Stimulated activated effector memory CD8-positive, alpha-beta T cell treated with anti-CD3 and anti-CD28 coated beads, Interleukin-12 subunit alpha, Interleukin-12 subunit beta, amount 100 ng/mL, for 72 hours (primary cell): ENCODE measurements at regions not wholly inside any gene's neighbourhood (a gene's known extent, or its start where the extent isn't known, plus 50 kb on each side); places are given as distances from the start of the nearest gene placed in this dataset.

Source experiments
- ATAC-seq: fragments of 150-1000 bp; cut with Tn5 transposase; 2 replicates; pipeline ENCODE4 v1.10.0; 2021
- DNase-seq, 2 donors: peaks; one replicate each; pipeline ENCODE4 v3.0.0; 2021 to 2022; ENCODE audit warnings: low spot score in 2 of 2
- H3K27ac Mint-ChIP-seq: one replicate; pipeline ENCODE4 v1.8.0; 2022; ENCODE audit warnings: mild to moderate bottlenecking, mixed read lengths
- H3K36me3 Mint-ChIP-seq: one replicate; pipeline ENCODE4 v1.8.0; 2022; ENCODE audit warnings: mild to moderate bottlenecking, mixed read lengths
- H3K4me1 Mint-ChIP-seq: one replicate; pipeline ENCODE4 v1.8.0; 2022; ENCODE audit warnings: mixed read lengths
- H3K4me3 Mint-ChIP-seq: one replicate; pipeline ENCODE4 v1.8.0; 2022; ENCODE audit warnings: mild to moderate bottlenecking, mixed read lengths
- H3K9me3 Mint-ChIP-seq: one replicate; pipeline ENCODE4 v1.8.0; 2022; ENCODE audit warnings: mixed read lengths

GRCh38 chr3:55172913-55173312 is 245.1 kb upstream of the LRTM1 start:
- no peaks in the 10 kb centered on the region for H3K9me3 Mint-ChIP-seq
- no peaks in the 10 kb centered on the region for H3K36me3 Mint-ChIP-seq
- H3K4me3 Mint-ChIP-seq, result no peak overlapping the region
- DNase-seq (no peak), ATAC-seq (no peak)
- no peaks in the 10 kb centered on the region for H3K4me1 Mint-ChIP-seq
- H3K27ac Mint-ChIP-seq, result no peak overlapping the region

- H3K27ac Mint-ChIP-seq, result no peak overlapping the region
- H3K4me3 Mint-ChIP-seq, result no peak overlapping the region
- DNase-seq, result no peak
- ATAC-seq, result no peak
- H3K36me3 Mint-ChIP-seq, result no peaks in the 10 kb centered on the region
- H3K4me1 Mint-ChIP-seq, result no peaks in the 10 kb centered on the region
- peaks cover 3% of the 10 kb centered on the region for H3K9me3 Mint-ChIP-seq
These were observed 242.6 kb upstream of the LRTM1 start for GRCh38 chr3:55170444-55170843.

GRCh38 chr3:55169608-55170072 is 241.8 kb upstream of the LRTM1 start:
- DNase-seq, result no peak
- Mint-ChIP-seq H3K9me3 (peaks cover 3% of the 10 kb centered on the region), H3K36me3 (no peaks in the 10 kb centered on the region), H3K4me1 (no peaks in the 10 kb centered on the region), H3K27ac (no peak overlapping the region), H3K4me3 (no peak overlapping the region)
- ATAC-seq, result no peak

- H3K36me3 Mint-ChIP-seq, result no peaks in the 10 kb centered on the region
These were observed 241.3 kb upstream of the LRTM1 start for GRCh38 chr3:55169161-55169560.

GRCh38 chr3:55167586-55168317 is 239.9 kb upstream of the LRTM1 start:
- Mint-ChIP-seq H3K9me3 (peaks cover 7% of the 10 kb centered on the region), H3K27ac (no peak overlapping the region), H3K4me3 (no peak overlapping the region), H3K4me1 (no peaks in the 10 kb centered on the region), H3K36me3 (no peaks in the 10 kb centered on the region)
- DNase-seq (no peak), ATAC-seq (no peak)

More at GRCh38 chr3:55169161-55169560, 241.3 kb upstream of the LRTM1 start:
- Mint-ChIP-seq H3K4me1 (no peaks in the 10 kb centered on the region), H3K27ac (no peak overlapping the region), H3K4me3 (no peak overlapping the region), H3K9me3 (peaks cover 3% of the 10 kb centered on the region)
- ATAC-seq (no peak), DNase-seq (no peak)

- Mint-ChIP-seq H3K4me1 (no peaks in the 10 kb centered on the region), H3K9me3 (peaks cover 8% of the 10 kb centered on the region), H3K36me3 (no peaks in the 10 kb centered on the region), H3K27ac (no peak overlapping the region), H3K4me3 (no peak overlapping the region)
- DNase-seq, result no peak
- no peak for ATAC-seq
These were observed 239.0 kb upstream of the LRTM1 start for GRCh38 chr3:55166576-55167555.

GRCh38 chr3:55165704-55166405 is 238.0 kb upstream of the LRTM1 start:
- peaks cover 8% of the 10 kb centered on the region for H3K9me3 Mint-ChIP-seq
- no peaks in the 10 kb centered on the region for H3K36me3 Mint-ChIP-seq
- no peaks in the 10 kb centered on the region for H3K4me1 Mint-ChIP-seq
- DNase-seq (no peak), ATAC-seq (no peak)
- no peak overlapping the region for H3K27ac Mint-ChIP-seq
- no peak overlapping the region for H3K4me3 Mint-ChIP-seq

- Mint-ChIP-seq H3K27ac (no peak overlapping the region), H3K4me1 (no peaks in the 10 kb centered on the region), H3K4me3 (no peak overlapping the region), H3K36me3 (no peaks in the 10 kb centered on the region), H3K9me3 (peaks cover 8% of the 10 kb centered on the region)
- DNase-seq, result no peak
- no peak for ATAC-seq
These were observed 237.4 kb upstream of the LRTM1 start for GRCh38 chr3:55165278-55165677.

- Mint-ChIP-seq H3K9me3 (peaks cover 8% of the 10 kb centered on the region), H3K36me3 (no peaks in the 10 kb centered on the region), H3K27ac (no peak overlapping the region), H3K4me1 (no peaks in the 10 kb centered on the region), H3K4me3 (no peak overlapping the region)
- ATAC-seq, result no peak
- DNase-seq, result no peak
These were observed 237.0 kb upstream of the LRTM1 start for GRCh38 chr3:55164876-55165275.

GRCh38 chr3:55164191-55164590 is 236.3 kb upstream of the LRTM1 start:
- Mint-ChIP-seq H3K27ac (no peak overlapping the region), H3K9me3 (peaks cover 8% of the 10 kb centered on the region), H3K4me3 (no peak overlapping the region), H3K36me3 (no peaks in the 10 kb centered on the region), H3K4me1 (no peaks in the 10 kb centered on the region)
- no peak for ATAC-seq
- DNase-seq, result no peak

GRCh38 chr3:55163421-55163820 is 235.6 kb upstream of the LRTM1 start:
- peaks cover 10% of the 10 kb centered on the region for H3K9me3 Mint-ChIP-seq
- H3K4me3 Mint-ChIP-seq, result no peak overlapping the region
- H3K36me3 Mint-ChIP-seq, result no peaks in the 10 kb centered on the region
- H3K4me1 Mint-ChIP-seq, result no peaks in the 10 kb centered on the region
- no peak overlapping the region for H3K27ac Mint-ChIP-seq
- DNase-seq (no peak), ATAC-seq (no peak)

GRCh38 chr3:55162031-55162795 is 234.4 kb upstream of the LRTM1 start:
- Mint-ChIP-seq H3K4me3 (no peak overlapping the region), H3K36me3 (no peaks in the 10 kb centered on the region)

GRCh38 chr3:55161231-55161630 is 233.4 kb upstream of the LRTM1 start:
- H3K4me3 Mint-ChIP-seq, result no peak overlapping the region
- peaks cover 11% of the 10 kb centered on the region for H3K9me3 Mint-ChIP-seq
- no peak for ATAC-seq
- H3K36me3 Mint-ChIP-seq, result no peaks in the 10 kb centered on the region
- H3K27ac Mint-ChIP-seq, result no peak overlapping the region
- no peak for DNase-seq
- H3K4me1 Mint-ChIP-seq, result no peaks in the 10 kb centered on the region

More at GRCh38 chr3:55162031-55162795, 234.4 kb upstream of the LRTM1 start:
- H3K4me1 Mint-ChIP-seq, result no peaks in the 10 kb centered on the region
- peaks cover 11% of the 10 kb centered on the region for H3K9me3 Mint-ChIP-seq
- DNase-seq (no peak), ATAC-seq (peak; percentile 36)
- H3K27ac Mint-ChIP-seq, result no peak overlapping the region

GRCh38 chr3:55160241-55160983 is 232.6 kb upstream of the LRTM1 start:
- no peak for DNase-seq
- H3K4me1 Mint-ChIP-seq, result no peaks in the 10 kb centered on the region
- H3K4me3 Mint-ChIP-seq, result no peak overlapping the region
- H3K9me3 Mint-ChIP-seq, result peaks cover 16% of the 10 kb centered on the region
- no peaks in the 10 kb centered on the region for H3K36me3 Mint-ChIP-seq
- H3K27ac Mint-ChIP-seq, result no peak overlapping the region
- no peak for ATAC-seq
